IMR-90 (cell line): ENCODE measurements at regions not wholly inside any gene's neighbourhood (a gene's known extent, or its start where the extent isn't known, plus 50 kb on each side); places are given as distances from the start of the nearest gene placed in this dataset.

Experiments used
- ATAC-seq: fragments of 200-7000 bp; cut with Tn5 transposase; 2 replicates; pipeline ENCODE4 v1.9.1; 2020; ENCODE audit warnings: low read depth, mild to moderate bottlenecking, moderate library complexity
- BruUV-seq: library from RNA; stranded (reverse); fragments of 400-500 nt; replicated peaks from 2 replicates; lab custom pipeline; 2021; lab: Mats Ljungman, UMichigan
- CTCF ChIA-PET: fragments of 300-600 bp; formaldehyde crosslinking; extraction: SDS; loops from one replicate; lab custom pipeline; 2021; ENCODE audit warnings: antibody characterized with exemption; lab: Yijun Ruan, JAX
- POLR2A ChIA-PET: fragments of 300-600 bp; sonication (Branson Sonifier 250); formaldehyde crosslinking; loops from one replicate; lab custom pipeline; 2022; ENCODE audit warnings: antibody characterized with exemption; ENCODE audit not compliant: unreplicated experiment; lab: Charles Lee
- DNase-seq: peaks from one replicate; pipeline ENCODE4 v3.0.0; 2013
- H2AFZ ChIP-seq: replicated peaks from 2 replicates; pipeline ENCODE3; 2013; ENCODE audit warnings: low read length, mild to moderate bottlenecking; ENCODE audit not compliant: poor library complexity
- H2AK5ac ChIP-seq: 2 replicates; pipeline ENCODE4 v1.6.1; 2013; ENCODE audit warnings: low read depth, low read length, inconsistent platforms
- H2AK9ac ChIP-seq: replicated peaks from 2 replicates; pipeline ENCODE3; 2013; ENCODE audit warnings: mild to moderate bottlenecking, low read depth, low read length, moderate library complexity; ENCODE audit not compliant: poor library complexity
- H2BK120ac ChIP-seq: 2 replicates; pipeline ENCODE4 v1.6.1; 2013; ENCODE audit warnings: low read depth, low read length, inconsistent platforms
- H2BK15ac ChIP-seq: 3 replicates; pipeline ENCODE4 v1.6.1; 2013; ENCODE audit warnings: low read depth, low read length, inconsistent platforms
- H2BK20ac ChIP-seq: 2 replicates; pipeline ENCODE4 v1.6.1; 2013; ENCODE audit warnings: low read depth, mild to moderate bottlenecking, inconsistent platforms, low read length, moderate library complexity
- H2BK5ac ChIP-seq: 2 replicates; pipeline ENCODE4 v1.6.1; 2013; ENCODE audit warnings: mild to moderate bottlenecking, low read depth, low read length, inconsistent platforms; ENCODE audit not compliant: poor library complexity, severe bottlenecking
- H3K14ac ChIP-seq: replicated peaks from 2 replicates; pipeline ENCODE4 v1.6.1; 2013; ENCODE audit warnings: low read depth, low read length, inconsistent platforms
- H3K18ac ChIP-seq: 2 replicates; pipeline ENCODE4 v1.6.1; 2013; ENCODE audit warnings: low read depth, low read length, control low read depth
- H3K23ac ChIP-seq: 2 replicates; pipeline ENCODE4 v1.6.1; 2013; ENCODE audit warnings: low read depth, low read length, inconsistent platforms
- H3K27ac ChIP-seq: 2 replicates; pipeline ENCODE4 v1.5.1; 2013; ENCODE audit warnings: mild to moderate bottlenecking, control low read depth, low read length; ENCODE audit not compliant: insufficient read depth
- H3K27me3 ChIP-seq: 2 replicates; pipeline ENCODE4 v1.6.1; 2013; ENCODE audit warnings: low read length; ENCODE audit not compliant: control insufficient read depth, insufficient read depth
- H3K36me3 ChIP-seq: 2 replicates; pipeline ENCODE4 v1.6.1; 2013; ENCODE audit warnings: low read length, mixed read lengths; ENCODE audit not compliant: control insufficient read depth, insufficient read depth
- H3K4ac ChIP-seq: 2 replicates; pipeline ENCODE4 v1.6.1; 2013; ENCODE audit warnings: low read depth, low read length, inconsistent platforms
- H3K4me1 ChIP-seq: 2 replicates; pipeline ENCODE4 v1.6.1; 2013; ENCODE audit warnings: low read length, mixed read lengths; ENCODE audit not compliant: control insufficient read depth, insufficient read depth
- H3K4me2 ChIP-seq: 2 replicates; pipeline ENCODE4 v1.6.1; 2013; ENCODE audit warnings: low read depth, mild to moderate bottlenecking, control low read depth, low read length, moderate library complexity
- H3K4me3 ChIP-seq: 2 replicates; pipeline ENCODE4 v1.5.1; 2013; ENCODE audit warnings: low read depth, mild to moderate bottlenecking, control low read depth, low read length, moderate library complexity; ENCODE audit not compliant: insufficient read depth
- H3K56ac ChIP-seq: 2 replicates; pipeline ENCODE4 v1.6.1; 2013; ENCODE audit warnings: low read length, inconsistent platforms; ENCODE audit not compliant: insufficient read depth; ENCODE audit errors: extremely low read depth
- H3K79me1 ChIP-seq, 2 experiments: 2 replicates each; pipeline ENCODE4 v1.6.1; 2013; ENCODE audit warnings: low read length in 2 of 2, inconsistent platforms in 1 of 2, low read depth in 1 of 2
- H3K9ac ChIP-seq: 2 replicates; pipeline ENCODE4 v1.6.1; 2013; ENCODE audit warnings: low read depth, low read length, control low read depth
- H3K9me1 ChIP-seq: 2 replicates; pipeline ENCODE4 v1.6.1; 2013; ENCODE audit warnings: low read length, inconsistent platforms; ENCODE audit not compliant: insufficient read depth
- H3K9me3 ChIP-seq: 2 replicates; pipeline ENCODE4 v1.6.1; 2013; ENCODE audit warnings: low read length; ENCODE audit not compliant: control insufficient read depth, insufficient read depth
- H4K20me1 ChIP-seq: 2 replicates; pipeline ENCODE4 v1.6.1; 2013; ENCODE audit warnings: low read length, inconsistent platforms; ENCODE audit not compliant: insufficient read depth
- H4K5ac ChIP-seq: 2 replicates; pipeline ENCODE4 v1.6.1; 2013; ENCODE audit warnings: mild to moderate bottlenecking, low read depth, low read length, control low read depth
- H4K8ac ChIP-seq, 2 experiments: 2 replicates each; pipeline ENCODE4 v1.6.1; 2013; ENCODE audit warnings: low read depth in 2 of 2, low read length in 2 of 2, control low read depth in 1 of 2, inconsistent platforms in 1 of 2
- H4K91ac ChIP-seq: 2 replicates; pipeline ENCODE4 v1.6.1; 2013; ENCODE audit warnings: low read depth, low read length, inconsistent platforms; ENCODE audit not compliant: insufficient read depth
- CTCF ChIP-seq: conservative IDR thresholded peaks from 2 replicates; pipeline ENCODE4 v1.5.1; 2012; ENCODE audit warnings: mild to moderate bottlenecking, low read depth, low read length, improper control_type of control experiment
- FOS ChIP-seq: fragments of 150-350 bp; IDR thresholded peaks from 2 replicates; pipeline ENCODE4 v1.6.1; 2016; ENCODE audit warnings: low read depth, low read length
- MAZ ChIP-seq: IDR thresholded peaks from 2 replicates; pipeline ENCODE4 v1.6.1; 2012; ENCODE audit warnings: low read depth, mild to moderate bottlenecking, low read length, improper control_type of control experiment, moderate library complexity, borderline replicate concordance
- MXI1 ChIP-seq: IDR thresholded peaks from 2 replicates; pipeline ENCODE4 v1.6.1; 2012; ENCODE audit warnings: low read depth, mild to moderate bottlenecking, low read length, moderate library complexity, borderline replicate concordance
- WGBS, 2 experiments: methylation state at CpG; one replicate each; pipeline versions ENCODE4 v1.1.5 to v1.1.7; 2013; ENCODE audit warnings: missing lambda C conversion rate in 2 of 2; ENCODE audit not compliant: insufficient read length in 1 of 2; ENCODE audit errors: extremely low coverage in 2 of 2; 5-methylcytosine and 5-hydroxymethylcytosine counted together
- dilution Hi-C: fragments of 300-500 bp; cut with HindIII; formaldehyde crosslinking; loops from one replicate; pipeline ENCODE4 v1.14.3; 2018; ENCODE audit warnings: low sequenced_read_pairs; ENCODE audit not compliant: unreplicated experiment
- in situ Hi-C: fragments of 300-500 bp; cut with MboI; formaldehyde crosslinking; loops from 3 replicates; pipeline ENCODE4 v1.14.3; 2019; ENCODE audit warnings: low sequenced_read_pairs, inconsistent platforms, mixed read lengths
- intact Hi-C: fragments of 100-400 bp; cut with micrococcal nuclease; formaldehyde crosslinking; loops from 2 replicates; pipeline ENCODE4 v1.10.0; 2022
- TF ChIP-seq, protein P1 (sequence below): fragments of 150-350 bp; IDR thresholded peaks from 2 replicates; pipeline ENCODE4 v1.6.1; 2016; ENCODE audit warnings: low read depth, mild to moderate bottlenecking, low read length, moderate library complexity, borderline replicate concordance

DNA sequence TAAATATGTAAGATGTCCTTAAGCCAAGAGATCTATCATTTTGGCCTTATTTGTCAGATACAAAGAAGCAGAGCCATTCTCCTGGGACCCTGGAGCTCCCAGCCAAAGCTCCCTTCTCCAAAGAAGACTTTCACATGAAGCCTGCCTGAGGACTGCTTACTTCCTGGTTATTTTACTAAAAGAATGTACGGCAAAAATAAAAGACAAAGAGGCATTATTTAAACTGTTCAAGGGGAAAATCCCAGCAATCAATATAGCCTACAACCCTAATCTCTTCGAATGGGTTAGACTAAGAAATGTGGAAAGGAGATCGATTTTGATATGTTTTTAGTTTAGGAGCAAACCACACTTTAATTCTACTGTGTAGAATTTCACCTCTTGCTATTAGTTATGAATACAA lies 237.9 kb upstream of the CTBP2 start:
- H2AK5ac ChIP-seq = no peak overlapping the region
- no peak overlapping the region for H3K9ac ChIP-seq
- H2BK15ac ChIP-seq = no peak overlapping the region
- H3K27me3 ChIP-seq = peaks cover 5% of the 10 kb centered on the region; the same call in 1 of the 2 replicates
- H3K4ac ChIP-seq = no peak overlapping the region
- ChIA-PET CTCF (no interaction called here), POLR2A (no interaction called here)
- no peak overlapping the region for H3K23ac ChIP-seq
- H2AK9ac ChIP-seq = no peak overlapping the region
- no peaks in the 10 kb centered on the region for H3K9me3 ChIP-seq
- H4K5ac ChIP-seq = no peak overlapping the region
- H3K4me1 ChIP-seq = no peaks in the 10 kb centered on the region
- H3K14ac ChIP-seq = no peak overlapping the region
- no peak overlapping the region for H2BK5ac ChIP-seq
- no TSS peak for BruUV-seq
- no peak overlapping the region for H2BK120ac ChIP-seq
- dilution Hi-C loops (no loop called here), intact Hi-C loops (no loop called here), in situ Hi-C loops (no loop called here)
- no peak overlapping the region for H2AFZ ChIP-seq
- no peaks in the 10 kb centered on the region for H3K9me1 ChIP-seq
- no CpG with 5 or more reads among the region's 3 CpGs for WGBS, 2 experiments
- H3K36me3 ChIP-seq = no peaks in the 10 kb centered on the region
- DNase-seq = no peak
- H3K18ac ChIP-seq = no peak overlapping the region
- H2BK20ac ChIP-seq = no peak overlapping the region
- H4K8ac ChIP-seq = no peak overlapping the region
- H3K4me2 ChIP-seq = no peak overlapping the region
- H3K4me3 ChIP-seq = no peak overlapping the region
- H3K56ac ChIP-seq = no peak overlapping the region
- H4K91ac ChIP-seq = no peak overlapping the region
- ATAC-seq = no peak
- no peak overlapping the region for H3K27ac ChIP-seq
- H4K20me1 ChIP-seq = no peaks in the 10 kb centered on the region
- TF ChIP-seq MAZ (no peak), CTCF (no peak), FOS (no peak), MXI1 (no peak)
- TF ChIP-seq, protein P1, sequence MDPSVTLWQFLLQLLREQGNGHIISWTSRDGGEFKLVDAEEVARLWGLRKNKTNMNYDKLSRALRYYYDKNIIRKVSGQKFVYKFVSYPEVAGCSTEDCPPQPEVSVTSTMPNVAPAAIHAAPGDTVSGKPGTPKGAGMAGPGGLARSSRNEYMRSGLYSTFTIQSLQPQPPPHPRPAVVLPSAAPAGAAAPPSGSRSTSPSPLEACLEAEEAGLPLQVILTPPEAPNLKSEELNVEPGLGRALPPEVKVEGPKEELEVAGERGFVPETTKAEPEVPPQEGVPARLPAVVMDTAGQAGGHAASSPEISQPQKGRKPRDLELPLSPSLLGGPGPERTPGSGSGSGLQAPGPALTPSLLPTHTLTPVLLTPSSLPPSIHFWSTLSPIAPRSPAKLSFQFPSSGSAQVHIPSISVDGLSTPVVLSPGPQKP = no peak
- H3K79me1 ChIP-seq = no peaks in the 10 kb centered on the region
